NCI-H2227 treated with DMSO at 0.1 percent for 48 hours (cell line): ENCODE measurements at regions not wholly inside any gene's neighbourhood (a gene's known extent, or its start where the extent isn't known, plus 50 kb on each side); places are given as distances from the start of the nearest gene placed in this dataset.
"Not testable (repeated sequence)": the region's sequence is repeated elsewhere in the genome, so short reads cannot be mapped to it uniquely, and the experiment has no call there.

ENCODE experiments used
- DNase-seq: peaks from one replicate; lab custom pipeline; 2025; lab: John Stamatoyannopoulos, UW

DNA sequence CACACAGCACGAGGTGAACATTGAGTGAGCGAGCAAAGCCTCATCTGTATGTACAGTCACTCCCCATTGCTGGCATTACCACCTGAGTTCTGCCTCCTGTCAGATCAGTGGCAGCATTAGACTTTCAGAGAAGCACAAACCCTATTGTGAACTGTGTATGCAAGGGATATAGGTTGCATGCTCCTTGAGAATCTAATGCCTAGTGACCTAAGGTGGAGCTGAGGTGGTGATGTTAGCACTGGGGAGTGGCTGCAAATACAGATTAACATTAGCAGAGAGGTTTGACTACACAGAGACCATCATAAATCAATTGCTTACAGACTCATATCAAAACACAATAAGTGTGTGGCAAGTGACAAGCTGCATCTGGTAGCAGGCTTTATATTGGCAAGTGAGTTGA is 262.5 kb upstream of the ANO5 start:
- no peak for DNase-seq

DNA sequence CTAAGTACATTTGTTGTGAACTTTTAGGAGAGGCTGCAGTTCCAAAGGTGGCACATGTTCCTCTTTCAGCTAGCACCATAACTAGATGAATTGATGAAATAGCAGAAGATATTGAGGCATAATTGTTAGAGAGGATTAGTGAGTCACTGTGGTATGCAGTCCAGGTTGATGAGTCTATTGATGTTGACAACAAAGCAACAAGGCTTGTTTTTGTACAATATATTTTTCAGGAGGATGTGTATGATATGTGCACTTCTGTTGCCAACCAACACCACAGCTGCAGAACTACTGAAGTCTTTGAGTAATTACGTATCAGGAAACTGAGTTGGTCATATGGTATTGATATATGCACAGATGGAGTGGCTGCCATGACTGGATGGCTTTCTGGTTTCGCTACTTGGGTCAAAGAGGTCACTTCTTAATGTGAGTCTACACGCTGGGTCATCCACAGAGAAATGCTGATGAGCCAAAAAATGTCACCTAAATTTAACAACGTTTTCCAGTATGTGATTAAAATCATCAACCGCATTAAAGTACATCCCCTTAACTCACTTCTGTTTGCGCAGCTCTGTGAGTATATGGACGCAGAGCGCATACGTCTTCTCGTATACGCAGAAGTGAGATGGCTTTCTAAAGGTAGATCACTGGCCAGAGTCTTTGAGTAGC is 261.3 kb upstream of the ANO5 start:
- no peak for DNase-seq

DNA sequence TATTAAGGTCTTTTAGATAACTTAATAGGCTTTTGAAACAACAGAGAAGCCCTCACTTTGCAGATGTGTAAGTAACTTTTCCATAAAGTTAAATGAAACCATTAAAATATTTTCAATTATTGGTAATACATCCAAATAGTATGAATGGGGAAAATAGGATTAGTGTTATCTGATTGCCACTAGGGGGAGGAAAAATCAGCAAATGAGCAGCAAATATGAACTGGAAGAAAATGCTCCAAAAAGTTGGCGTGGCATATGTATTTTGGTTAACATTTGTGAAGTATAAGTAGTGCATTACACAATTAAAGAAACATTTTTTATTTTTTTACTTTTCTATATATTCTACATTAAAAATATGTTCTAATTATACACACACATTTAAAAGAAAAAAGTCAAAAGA is 259.8 kb upstream of the ANO5 start:
- no peak for DNase-seq

DNA sequence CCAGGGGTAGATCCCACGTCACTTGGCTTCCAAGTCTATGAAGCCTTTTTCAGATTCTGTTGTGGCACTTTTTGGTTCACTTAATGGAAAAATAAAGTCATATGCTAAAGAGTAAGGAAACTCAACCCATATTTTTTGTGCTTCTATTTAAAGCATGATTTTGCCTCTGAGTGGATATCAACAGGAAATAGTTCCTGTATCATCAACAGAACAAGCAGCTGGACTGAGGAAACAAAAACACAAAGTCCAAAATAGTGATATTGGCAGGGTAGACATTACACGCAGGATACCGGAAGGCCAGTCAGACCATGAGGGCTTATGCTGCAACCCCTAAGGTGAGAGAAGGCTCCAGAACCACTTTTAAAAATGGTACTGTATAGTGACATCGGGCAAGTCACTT is 248.3 kb upstream of the ANO5 start:
- DNase-seq: no peak

DNA sequence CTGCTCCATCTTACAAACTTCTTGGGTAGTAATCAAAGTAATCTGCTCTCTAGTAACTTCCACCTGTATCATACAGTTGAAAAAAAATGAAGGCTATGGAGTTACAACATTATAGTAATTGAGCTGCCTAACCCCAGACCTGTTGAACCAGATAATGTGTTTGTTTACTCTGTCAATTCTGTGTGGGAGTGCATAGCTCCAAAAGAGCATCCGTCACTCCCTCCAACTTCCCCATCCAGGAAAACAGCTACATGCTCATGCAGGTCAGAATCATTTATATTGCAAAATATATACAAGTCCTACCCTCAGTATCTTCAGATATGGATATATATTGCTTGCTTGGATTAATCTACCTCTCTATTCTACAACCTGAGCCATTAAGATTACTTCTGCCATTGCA is 244.0 kb upstream of the ANO5 start:
- no peak for DNase-seq

DNA sequence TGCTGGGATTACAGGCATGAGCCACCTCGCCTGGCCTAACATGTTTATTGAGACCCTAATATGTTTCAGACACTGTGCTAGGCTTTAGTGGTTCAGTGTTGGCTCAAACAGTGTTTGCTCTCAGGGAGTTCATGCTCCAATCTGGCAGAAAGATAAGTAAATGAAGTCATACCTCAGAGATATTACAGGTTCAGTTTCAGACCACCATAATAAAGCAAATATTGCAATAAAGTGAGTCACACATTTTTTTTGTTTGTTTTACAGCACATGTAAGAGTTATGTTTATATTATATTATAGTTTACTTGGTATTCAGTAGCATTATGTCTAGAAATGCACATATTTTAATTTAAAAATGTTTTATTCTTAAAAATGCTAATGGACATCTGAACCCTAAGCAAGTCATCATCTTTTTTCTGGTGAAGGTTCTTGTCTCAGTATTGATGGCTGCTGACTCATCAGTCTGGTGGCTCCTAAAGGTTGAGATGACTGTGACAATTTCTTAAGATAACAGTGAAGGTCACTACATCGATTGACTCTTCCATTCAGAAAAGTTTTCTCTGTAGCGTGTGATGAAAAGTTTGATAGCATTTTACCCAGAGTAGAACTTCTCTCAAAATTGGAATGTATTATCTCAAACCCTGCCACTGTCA is 243.0 kb upstream of the ANO5 start:
- DNase-seq: no peak

DNA sequence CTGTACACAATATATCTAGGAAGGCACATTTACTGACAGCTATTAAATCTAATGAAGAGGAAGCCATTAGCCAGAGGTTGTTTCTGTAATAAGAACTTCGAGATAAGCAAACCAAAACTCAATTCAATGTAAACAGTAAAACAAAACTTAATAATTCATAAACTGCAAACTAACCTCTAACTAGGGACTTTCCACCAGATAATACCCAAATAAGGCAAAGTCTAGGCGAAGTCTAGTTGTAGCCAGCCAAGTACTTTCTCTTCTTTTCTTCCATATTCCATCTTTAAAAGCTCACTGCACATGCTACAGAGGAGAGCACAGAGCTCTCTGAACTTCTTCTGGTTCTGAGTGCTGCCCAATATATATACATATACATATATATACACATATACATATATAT is 229.9 kb upstream of the ANO5 start:
- DNase-seq: no peak

DNA sequence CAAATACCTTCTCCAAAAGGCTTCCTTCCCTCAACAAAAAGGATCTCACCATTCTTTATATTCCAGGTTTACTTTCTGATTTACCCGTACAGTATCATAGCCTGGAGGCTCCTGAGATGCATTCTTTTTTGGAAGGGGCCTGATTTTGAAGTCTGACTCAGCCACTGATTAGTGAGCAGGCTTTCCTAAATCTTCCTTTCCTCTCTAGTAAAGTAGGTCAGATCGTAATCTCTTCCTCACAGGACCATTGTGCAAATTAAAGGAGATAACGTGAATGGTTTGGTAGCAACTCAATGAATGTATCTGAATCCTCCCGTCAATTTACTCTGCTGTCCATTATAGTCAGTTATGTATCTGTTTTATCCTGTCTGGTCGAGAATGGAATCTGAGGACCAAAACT is 227.7 kb upstream of the ANO5 start:
- DNase-seq: no peak

DNA sequence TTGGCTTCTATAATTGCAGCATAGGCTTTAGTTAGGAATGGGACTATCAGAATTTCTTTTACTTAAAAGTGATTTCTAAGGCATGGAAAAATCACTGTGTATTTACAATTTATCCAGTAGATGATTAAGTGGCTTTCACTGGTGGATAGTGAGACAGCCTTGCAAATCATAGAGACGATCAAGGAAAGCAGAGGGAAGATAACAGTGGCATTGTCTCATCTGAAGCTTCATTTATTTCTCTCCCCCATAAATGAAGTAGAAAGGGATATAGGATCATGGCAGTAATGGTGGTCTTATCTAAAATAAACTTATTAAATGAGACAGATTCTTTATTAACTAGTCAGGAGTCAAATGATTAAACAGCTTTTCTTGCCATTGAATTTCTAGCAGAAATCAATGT is 224.2 kb upstream of the ANO5 start:
- no peak for DNase-seq

DNA sequence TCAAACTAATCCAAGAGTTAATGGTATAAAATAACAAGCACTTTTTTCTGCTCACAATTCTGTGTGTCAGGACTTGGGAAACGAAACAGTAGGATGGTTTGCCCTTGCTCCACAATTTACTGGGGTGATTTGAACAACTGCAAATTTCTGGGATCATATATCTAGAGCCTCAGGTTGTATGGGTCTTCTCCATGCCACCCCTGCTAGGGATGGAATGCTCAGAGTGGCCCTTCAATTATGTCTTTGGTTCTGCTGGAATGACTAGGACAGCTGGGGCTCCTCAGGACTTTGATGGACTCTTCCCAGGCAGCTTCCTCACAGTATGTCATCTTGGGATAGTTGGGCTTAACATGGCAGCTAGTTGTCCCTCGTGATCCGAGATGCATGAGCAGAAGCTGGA is 223.0 kb upstream of the ANO5 start:
- DNase-seq: no peak

DNA sequence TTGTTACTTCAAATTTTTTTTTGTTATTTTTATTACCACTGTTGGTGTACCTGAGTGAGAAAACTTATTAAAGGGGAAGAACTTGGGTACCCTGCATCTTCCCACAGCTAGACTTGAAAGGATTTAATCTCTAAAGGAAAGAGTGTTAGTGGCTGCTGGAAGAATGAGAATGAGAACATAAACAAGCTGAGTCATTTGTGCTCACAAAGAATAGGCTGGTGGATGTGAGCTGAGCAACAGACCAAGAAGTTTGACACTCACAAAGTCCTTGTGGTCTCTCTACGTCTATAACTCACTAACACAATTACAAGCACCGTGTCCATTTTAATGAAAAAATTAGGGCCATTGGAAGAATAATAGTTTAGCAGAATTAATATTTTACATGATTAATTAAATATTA is 217.6 kb upstream of the ANO5 start:
- DNase-seq: no peak

DNA sequence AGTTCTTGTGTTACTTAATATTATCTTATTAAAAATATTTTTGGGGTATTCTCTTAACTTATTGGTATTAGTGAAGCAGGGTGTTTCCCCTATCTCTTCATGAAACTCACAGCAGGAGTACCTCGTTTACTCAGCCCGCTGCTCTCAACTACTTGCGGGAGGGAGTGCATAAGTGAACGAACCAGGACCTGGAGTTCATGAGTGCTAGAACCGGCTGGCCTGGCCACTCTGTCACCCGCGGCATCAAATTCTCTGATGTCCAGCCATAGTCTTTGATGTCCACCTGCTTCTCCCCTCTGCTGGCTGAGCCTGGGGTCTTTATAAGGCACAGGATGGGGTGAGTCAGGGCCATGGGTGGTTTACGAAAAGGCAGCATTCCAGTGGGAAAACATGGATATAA is 216.7 kb upstream of the ANO5 start:
- no peak for DNase-seq

DNA sequence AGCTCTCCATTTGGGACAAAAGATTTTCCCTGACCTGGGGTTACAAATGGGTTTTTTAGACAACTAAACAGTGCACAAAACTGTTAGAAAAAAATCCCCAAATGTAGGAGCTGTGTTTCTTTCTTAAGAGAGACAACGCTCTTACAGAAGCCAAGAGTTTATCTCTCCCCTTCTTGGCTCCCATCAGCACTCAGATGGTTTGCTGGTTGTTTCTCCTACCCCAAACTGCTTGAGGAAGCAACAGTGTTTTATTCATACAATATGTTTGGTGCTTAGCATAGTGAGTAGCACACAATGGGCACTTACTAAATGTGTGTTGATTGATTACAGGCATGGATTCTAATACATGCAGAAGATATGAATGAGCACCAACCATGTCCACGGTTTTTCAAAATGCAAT is 209.5 kb upstream of the ANO5 start:
- DNase-seq: no peak

DNA sequence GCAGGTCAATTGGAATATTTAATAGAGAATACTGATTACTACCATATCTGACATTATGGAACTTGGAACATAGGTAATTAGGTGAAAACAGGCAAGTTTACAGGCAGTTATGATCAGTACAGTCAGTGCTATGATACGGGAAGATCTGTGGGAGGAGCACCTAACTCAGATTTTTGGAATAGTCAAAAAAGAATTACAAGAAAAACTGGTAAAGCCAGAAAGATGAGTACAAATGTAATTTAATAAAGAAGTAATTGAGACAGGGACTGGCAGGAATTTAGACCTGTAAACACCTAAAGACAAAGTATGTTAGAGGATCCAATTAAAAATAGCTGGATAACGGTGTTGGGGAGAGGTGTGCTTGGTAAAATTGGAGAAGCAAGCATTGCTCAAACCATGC is 206.5 kb upstream of the ANO5 start:
- no peak for DNase-seq

DNA sequence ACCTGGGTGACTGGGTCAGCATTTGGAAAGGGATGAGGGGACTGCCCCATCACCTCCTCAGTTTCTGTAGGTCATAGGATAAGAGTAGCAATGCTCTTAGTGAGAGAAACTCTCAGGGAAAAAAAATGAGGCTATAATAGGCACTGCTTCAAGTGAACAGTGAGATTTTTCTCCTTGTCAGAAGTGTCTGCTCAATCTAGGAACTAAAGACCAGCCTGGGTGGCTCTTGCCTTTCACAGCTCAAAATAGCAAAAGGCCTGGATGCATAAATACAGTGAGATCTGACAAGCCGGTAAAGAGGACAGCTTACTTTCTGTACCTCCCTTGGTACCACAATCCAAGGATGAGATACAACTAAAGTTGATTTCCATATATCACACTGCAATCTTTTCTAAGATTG is 205.6 kb upstream of the ANO5 start:
- DNase-seq: no peak

DNA sequence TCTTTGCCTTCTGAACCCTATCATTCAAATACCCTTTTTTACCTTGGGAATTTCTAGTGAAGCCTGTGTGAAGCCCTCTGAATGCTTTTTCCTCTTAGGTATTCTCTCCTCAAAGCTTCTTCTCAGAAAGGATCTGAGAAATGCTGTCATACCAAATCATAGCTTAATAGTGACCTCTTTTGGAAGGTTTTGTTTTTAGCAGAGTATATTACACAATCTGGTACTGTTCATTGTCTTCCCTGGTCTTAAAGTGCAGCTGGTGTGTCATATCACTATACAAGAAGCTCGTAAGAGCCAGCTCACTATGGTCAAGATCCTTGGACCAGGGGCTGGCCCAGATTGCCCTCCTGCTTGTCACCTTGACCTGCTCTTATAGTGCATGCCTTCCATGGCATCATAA is 204.4 kb upstream of the ANO5 start:
- DNase-seq: no peak

DNA sequence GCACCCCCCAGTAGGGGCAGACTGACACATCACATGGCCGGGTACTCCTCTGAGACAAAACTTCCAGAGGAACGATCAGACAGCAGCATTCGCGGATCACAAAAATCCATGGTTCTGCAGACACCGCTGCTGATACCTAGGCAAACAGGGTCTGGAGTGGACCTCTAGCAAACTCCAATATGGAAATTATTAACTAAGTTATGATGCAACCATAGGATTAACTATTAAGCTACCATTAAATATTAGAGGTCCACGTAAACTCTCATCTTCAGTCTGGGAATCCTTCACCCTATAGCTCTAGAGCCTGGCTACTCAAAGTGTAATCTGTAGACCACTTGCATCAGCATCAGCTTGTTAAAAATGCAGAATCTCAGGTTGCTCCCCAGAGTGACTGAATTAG is 191.1 kb upstream of the ANO5 start:
- DNase-seq: not testable (repeated sequence)

DNA sequence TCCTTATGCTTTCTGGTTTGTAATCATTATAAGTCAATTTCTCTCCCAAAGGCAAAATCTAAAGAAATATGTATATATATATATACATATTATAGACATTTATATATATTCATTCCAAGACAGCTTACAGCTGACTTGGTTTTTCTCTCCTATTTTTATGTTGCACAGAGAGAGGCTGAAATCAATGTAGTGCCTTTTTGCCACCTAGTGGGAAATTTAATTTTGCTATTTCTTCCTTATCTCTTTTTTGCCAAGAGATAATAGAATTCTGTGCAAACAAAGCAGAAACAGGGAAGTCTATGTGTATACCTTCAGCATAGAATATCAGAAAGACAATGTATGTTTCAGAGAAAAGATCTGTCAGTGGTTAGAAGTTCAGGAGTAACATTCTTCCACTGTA is 186.0 kb upstream of the ANO5 start:
- DNase-seq: no peak

DNA sequence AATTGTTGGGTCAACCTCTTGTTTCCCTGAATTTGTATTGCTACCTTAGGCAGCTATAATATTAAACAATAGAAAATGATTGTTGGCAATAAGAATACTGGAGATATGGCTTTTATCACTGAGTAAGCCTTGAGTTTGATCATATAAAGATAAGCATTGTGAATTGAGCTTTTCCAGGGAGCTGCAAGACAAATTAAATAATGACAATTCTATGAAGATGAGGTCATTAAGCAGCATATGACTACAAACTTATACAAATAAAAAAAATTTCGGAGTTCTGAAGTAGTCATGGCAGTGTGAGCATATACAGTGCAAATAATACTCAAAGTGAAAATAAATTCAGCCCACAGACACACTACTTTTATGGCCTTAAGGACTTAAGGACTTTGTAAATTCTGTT is 161.1 kb upstream of the ANO5 start:
- DNase-seq: no peak

DNA sequence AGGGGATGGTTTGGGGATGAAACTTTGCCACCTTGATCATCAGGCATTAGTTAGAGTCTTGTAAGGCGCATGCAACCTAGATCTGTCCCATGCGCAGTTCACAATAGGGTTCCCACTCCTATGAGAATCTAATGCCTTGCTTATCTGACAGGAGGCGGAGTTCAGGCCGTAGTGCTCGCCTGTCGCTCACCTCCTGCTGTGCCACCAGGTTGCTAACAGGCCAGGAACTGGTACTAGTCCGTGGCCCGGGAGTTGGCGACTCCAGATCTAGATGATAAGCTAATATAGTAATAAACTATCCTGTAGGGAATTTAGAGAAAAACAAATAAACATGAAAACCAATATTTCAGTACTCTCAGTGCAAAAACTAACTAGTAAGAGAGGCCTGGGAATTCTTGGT is 155.4 kb upstream of the ANO5 start:
- DNase-seq: no peak

DNA sequence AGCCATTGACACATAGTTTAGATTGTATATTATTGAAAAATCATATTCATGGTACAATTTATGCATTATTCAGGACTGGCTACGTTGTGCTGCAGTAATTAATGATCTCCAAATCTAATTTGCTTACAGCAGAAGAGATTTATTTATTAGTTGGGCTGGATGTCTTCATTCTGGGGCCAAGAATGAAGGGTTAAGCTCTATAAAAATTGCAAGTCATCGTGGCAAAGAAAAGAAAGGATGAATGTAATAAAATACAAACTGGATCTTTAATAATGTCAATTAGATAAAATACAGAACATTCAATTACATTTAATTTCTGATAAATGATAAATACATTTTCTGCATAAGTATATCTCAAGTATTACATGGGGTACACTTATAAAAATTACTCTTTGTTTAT is 151.8 kb upstream of the ANO5 start:
- no peak for DNase-seq

DNA sequence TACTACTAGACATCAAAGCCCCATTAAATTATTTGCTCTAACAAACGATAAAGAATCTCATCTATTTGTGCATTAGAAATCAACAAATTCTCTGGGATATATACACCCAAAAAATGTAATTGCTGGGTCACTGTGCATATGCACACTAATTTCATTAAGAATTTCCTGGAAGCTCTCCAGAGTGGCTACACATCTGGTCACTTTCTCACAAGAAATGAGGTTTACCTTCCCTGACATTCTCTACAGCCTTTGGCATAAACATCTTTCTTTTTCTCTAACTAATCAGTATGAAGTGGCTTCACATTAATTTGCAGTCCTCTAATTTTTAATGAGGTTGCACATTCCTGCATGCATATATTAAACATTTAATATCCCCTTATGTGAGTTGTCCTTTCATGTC is 150.8 kb upstream of the ANO5 start:
- DNase-seq: no peak

DNA sequence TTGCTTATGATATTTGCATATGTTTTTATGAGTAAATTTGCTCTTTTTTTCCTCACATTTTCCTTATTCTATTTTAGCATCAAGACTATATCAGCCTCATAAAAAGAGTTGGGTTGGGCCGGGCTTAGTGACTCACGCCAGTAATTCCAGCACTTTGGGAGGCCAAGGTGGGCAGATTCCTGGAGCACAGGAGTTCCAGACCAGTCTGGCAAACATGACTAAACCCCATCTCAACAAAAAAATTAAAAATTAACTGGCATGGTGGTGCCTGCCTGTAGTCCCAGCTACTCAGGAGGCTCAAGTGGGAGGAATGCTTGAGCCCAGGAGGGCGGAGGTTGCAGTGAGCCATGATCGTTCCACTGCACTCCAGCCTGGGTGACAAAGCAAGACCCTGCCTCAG is 148.8 kb upstream of the ANO5 start:
- no peak for DNase-seq

DNA sequence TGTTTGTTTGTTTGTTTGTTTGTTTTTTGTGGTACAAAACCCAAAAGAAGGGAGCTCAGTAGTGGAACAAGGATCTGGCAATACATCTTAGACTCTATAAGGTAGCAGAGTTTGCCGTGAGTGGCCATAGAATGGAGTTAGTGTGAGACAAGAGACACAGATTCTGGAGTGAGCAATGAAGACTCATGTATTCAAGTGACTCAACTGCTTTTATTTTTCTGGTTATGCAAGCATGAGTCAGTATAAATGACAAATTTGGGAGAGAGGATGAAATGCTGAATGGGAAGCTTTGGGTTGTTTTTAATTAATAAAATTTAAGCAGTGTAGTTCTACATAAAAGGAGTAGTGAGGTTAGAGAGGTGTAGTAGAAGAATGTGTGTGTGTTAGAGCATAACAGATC is 143.6 kb upstream of the ANO5 start:
- no peak for DNase-seq
